GM12864 (cell line): ENCODE measurements at regions not wholly inside any gene's neighbourhood (a gene's known extent, or its start where the extent isn't known, plus 50 kb on each side); places are given as distances from the start of the nearest gene placed in this dataset.

ENCODE experiments used
- DNase-seq: peaks from one replicate; pipeline ENCODE4 v3.0.0-alpha.2; 2011; ENCODE audit warnings: low read depth
- H3K4me3 ChIP-seq: 2 replicates; pipeline ENCODE4 v1.5.1; 2011; ENCODE audit warnings: mild to moderate bottlenecking, low read depth, low read length, control low read depth
- CTCF ChIP-seq: IDR thresholded peaks from 2 replicates; pipeline ENCODE4 v1.5.1; 2011; ENCODE audit warnings: low read depth, mild to moderate bottlenecking, moderate library complexity, low read length, control low read depth, inconsistent platforms; ENCODE audit errors: missing control alignments

DNA sequence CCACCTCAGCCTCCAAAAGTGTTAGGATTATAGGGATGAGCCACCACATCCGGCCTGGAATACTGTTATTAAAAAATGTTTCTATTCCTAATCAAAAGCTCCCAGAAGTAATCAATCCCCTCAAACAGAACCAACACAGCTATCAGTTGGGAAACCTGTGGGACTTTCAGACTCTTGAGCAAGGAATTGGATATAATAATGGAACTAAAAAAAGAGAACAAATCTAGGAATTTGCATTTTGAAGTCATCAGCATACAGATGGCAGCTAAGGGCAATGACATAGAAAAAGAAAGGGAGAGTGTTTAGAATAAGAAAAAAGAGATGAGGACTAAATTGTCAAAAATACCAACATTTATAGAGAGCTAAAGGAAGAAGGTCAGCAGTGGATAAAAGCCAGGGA, 54.7 kb upstream of the AMN1 start:
- TF ChIP-seq CTCF = no peak
- H3K4me3 ChIP-seq = no peak overlapping the region
- DNase-seq = no peak

DNA sequence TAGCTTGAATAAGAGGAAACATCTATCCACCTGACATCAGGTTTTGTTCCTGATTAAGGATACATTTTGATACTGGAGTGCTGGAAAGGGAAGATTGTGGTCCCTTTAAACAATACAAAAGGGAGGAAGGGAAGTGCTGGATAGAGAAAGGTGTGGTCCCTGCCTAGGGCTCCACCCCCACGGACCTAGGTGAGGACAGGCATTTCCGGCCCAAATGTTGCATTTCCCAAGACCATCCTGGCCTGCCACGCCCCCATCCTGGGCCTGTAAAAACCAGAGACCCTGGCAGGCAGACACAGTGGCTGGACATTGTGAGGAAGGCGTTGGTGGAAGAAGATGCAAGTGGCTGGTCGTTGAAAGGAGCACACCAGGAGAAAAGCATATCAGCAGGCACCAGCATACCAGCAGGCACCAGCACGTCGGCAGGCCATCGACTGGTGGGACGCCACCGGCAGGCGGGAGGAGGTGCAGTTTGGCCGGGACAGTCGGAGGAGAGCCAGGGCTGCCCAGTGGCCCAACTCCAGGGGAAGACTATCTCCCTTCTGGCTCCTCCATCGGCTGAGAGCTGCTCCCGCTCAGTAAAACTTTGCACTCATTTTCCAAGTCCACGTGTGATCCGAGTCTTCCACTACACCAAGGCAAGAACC, 53.2 kb upstream of the AMN1 start:
- no peak for TF ChIP-seq CTCF
- no peak overlapping the region for H3K4me3 ChIP-seq
- DNase-seq = no peak

GRCh38 chr12:31780096-31780495, 51.3 kb upstream of the AMN1 start:
- no peak overlapping the region for H3K4me3 ChIP-seq
- no peak for DNase-seq
- no peak for TF ChIP-seq CTCF

GRCh38 chr12:31778687-31779086, 49.9 kb upstream of the AMN1 start:
- no peak for TF ChIP-seq CTCF
- H3K4me3 ChIP-seq = no peak overlapping the region
- no peak for DNase-seq
